ENCODE measurements at regions not wholly inside any gene's neighbourhood (a gene's known extent, or its start where the extent isn't known, plus 50 kb on each side); places are given as distances from the start of the nearest gene placed in this dataset.

GRCh38 chr15:96027501-96027900 is 303.0 kb upstream of the NR2F2 start:
- no peak for TF ChIP-seq TAF1 (IDR thresholded peaks at IDR 0.05; ENCODE audit: borderline replicate concordance, insufficient read depth, low read length)
- TF ChIP-seq POLR2AphosphoS5 (IDR thresholded peaks at IDR 0.05; ENCODE audit: low read depth, low read length): no peak

All from PFSK-1 (cell line).